ENCODE measurements at regions not wholly inside any gene's neighbourhood (a gene's known extent, or its start where the extent isn't known, plus 50 kb on each side); places are given as distances from the start of the nearest gene placed in this dataset.

DNA sequence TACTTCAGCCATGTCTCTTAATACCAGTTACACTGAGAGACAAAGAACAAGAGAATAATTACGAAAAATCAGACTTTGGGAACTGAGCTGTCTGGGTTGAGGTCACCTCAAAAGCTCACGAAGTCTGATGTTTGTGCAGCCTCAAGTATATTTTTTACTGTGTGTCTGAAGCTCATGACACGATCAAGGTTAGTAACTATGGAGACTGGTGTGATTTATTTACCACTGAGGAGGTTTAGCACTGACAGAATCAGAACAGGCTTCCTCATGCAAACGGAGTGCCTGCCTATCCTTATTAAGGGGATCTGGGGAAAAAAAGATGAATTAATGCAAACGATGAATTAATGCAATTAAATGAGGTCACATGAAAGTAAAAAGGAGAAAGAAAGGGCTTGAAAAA lies 61.1 kb upstream of the RAPH1 start:
- TF ChIP-seq, protein P1, sequence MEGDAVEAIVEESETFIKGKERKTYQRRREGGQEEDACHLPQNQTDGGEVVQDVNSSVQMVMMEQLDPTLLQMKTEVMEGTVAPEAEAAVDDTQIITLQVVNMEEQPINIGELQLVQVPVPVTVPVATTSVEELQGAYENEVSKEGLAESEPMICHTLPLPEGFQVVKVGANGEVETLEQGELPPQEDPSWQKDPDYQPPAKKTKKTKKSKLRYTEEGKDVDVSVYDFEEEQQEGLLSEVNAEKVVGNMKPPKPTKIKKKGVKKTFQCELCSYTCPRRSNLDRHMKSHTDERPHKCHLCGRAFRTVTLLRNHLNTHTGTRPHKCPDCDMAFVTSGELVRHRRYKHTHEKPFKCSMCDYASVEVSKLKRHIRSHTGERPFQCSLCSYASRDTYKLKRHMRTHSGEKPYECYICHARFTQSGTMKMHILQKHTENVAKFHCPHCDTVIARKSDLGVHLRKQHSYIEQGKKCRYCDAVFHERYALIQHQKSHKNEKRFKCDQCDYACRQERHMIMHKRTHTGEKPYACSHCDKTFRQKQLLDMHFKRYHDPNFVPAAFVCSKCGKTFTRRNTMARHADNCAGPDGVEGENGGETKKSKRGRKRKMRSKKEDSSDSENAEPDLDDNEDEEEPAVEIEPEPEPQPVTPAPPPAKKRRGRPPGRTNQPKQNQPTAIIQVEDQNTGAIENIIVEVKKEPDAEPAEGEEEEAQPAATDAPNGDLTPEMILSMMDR (conservative IDR thresholded peaks at IDR 0.05; ENCODE audit: low read depth) = no peak
- CTCF ChIA-PET = interaction anchor here (0.6 kb wide), 1 partner anchor 755 kb away, joined by 3 read pairs; no protein-coding TSS in a partner anchor
- no peak for DNase-seq (ENCODE audit: low spot score)
- POLR2A ChIA-PET (ENCODE audit: low non-redundant PET) = no interaction called here
- no peak overlapping the region for H3K27ac ChIP-seq

DNA sequence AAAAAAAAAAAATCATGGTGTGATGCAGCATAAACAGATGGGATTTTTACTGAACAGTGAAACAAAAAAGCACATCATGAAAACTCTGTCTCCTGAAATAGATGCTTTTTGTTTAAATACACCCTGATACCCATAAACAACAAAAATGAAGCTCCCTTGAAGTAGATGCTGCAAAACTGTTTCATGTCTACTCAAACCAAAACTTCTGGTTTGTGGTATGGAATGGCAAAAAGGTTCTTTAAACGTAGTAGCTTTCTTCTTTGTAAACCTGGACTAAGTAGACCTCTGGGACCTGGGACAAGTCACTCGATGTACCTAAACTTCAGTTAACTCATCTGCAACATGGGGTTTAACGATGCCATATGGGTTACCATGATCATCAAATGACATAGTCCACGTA lies 64.4 kb upstream of the RAPH1 start:
- ChIA-PET CTCF (no interaction called here), POLR2A (ENCODE audit: low non-redundant PET) (no interaction called here)
- TF ChIP-seq, protein P1 (conservative IDR thresholded peaks at IDR 0.05; ENCODE audit: low read depth) = no peak
- no peak overlapping the region for H3K27ac ChIP-seq
- DNase-seq (ENCODE audit: low spot score) = no peak

DNA sequence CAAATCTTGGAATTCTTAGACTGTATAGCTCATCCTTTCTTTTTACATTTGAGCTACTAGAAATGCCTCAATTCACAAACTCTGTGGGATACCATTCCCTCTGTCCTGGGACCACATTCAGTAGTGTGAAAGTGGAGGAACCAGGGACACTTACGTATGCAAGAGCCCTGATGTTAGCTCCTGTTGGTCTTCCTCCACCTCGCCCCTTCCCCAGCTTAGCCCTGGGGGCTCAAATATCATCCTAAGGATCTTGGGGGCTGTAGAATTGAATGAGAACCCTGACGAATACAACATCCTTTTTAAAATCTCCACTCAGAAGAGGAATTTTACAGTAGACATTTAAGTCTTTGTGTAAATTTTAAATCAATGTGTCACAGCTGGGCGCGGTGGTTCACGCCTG lies 65.2 kb upstream of the RAPH1 start:
- TF ChIP-seq, protein P1 (conservative IDR thresholded peaks at IDR 0.05; ENCODE audit: low read depth) = no peak
- H3K27ac ChIP-seq = no peak overlapping the region
- CTCF ChIA-PET = interaction anchor here (0.7 kb wide), 1 partner anchor 20 kb away, joined by 3 read pairs; no protein-coding TSS in a partner anchor
- DNase-seq (ENCODE audit: low spot score) = no peak
- POLR2A ChIA-PET (ENCODE audit: low non-redundant PET) = no interaction called here

DNA sequence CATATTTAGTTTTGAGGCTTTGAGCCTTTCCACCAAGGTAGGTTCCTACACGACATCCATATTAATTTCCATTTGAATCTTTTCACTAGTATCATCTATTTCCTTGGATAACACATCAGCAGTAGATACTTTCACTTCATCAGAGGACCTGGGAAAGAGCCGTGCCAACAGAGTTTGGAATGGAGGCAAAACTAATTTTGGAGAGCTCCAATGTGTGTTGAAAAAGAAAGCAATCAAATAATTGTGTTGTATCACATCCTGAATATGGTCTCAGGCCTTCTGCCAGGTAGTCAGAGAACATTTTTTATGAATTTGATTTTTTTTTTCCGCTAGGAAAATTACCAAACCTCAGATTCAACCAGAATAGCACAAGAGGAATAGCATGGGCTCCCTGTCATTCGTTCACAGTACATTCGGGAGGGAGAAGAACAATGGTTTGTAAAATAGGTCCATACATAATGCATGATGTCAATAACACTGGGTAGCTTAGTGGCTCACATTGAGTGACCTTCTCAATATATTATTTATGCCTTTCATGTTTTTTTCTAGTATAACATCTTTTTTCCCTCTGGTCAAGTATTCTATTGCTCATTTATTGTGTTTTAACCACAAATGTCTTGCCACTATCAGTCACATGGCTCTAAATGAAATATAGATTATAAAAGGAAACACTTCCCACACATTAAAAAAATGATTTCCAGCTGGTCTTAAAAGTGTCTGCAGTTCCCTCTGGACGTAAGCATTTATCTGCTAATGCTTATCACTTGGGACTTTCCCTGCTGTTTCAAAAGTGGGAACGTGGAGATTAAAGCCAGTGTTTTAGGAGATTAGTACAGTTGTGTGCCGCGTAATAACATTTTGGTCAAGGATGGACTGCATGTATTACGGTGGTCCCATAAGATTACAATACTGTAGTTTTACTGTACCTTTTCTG lies 68.6 kb upstream of the RAPH1 start:
- TF ChIP-seq, protein P1 (conservative IDR thresholded peaks at IDR 0.05; ENCODE audit: low read depth) = no peak
- no peak overlapping the region for H3K27ac ChIP-seq
- no peak for DNase-seq (ENCODE audit: low spot score)
- ChIA-PET CTCF (interaction anchor here (0.6 kb wide), 1 partner anchor 190 kb away, joined by 3 read pairs; no protein-coding TSS in a partner anchor), POLR2A (ENCODE audit: low non-redundant PET) (no interaction called here)

DNA sequence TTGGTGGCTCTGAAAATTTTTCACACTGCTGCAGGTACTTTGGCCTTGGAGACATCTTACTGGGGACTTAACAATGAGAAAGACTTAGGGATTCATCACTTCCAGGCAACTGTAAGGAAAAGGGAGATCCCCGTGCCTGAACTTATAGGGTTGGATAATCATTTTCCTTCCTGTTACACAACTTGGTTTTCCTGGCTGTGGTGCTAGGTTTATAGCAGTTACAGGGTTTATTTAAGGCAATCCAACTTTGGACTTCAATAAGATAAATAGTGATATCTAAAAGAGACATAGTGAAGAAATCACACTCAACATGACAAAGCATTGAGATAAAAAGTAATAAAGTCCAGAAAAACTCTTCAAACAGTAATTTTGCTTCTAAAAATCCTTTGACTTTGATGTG lies 70.2 kb upstream of the RAPH1 start:
- POLR2A ChIA-PET (ENCODE audit: low non-redundant PET) = no interaction called here
- CTCF ChIA-PET = no interaction called here
- H3K27ac ChIP-seq = no peak overlapping the region
- DNase-seq (ENCODE audit: low spot score) = no peak
- TF ChIP-seq, protein P1 (conservative IDR thresholded peaks at IDR 0.05; ENCODE audit: low read depth) = no peak

DNA sequence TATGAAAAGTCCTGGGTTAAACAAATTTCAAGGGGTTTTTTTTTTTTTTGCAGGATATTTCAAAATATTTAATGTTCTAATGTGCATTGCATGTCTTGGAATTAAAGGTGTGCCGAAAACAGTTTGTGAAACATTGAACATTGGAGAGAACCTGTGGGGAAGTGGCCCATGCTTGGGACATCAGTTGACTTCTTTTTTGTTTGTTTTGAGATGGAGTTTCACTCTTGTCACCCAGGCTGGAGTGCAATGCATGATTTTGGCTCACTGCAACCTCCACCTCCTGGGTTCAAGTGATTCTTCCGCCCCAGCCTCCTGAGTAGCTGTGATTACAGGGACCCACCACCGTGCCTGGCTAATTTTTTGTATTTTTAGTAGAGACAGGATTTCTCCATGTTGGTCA lies 71.0 kb upstream of the RAPH1 start:
- CTCF ChIA-PET = interaction anchor here (0.6 kb wide), 1 partner anchor 33 kb away, joined by 3 read pairs; no protein-coding TSS in a partner anchor
- no peak for DNase-seq (ENCODE audit: low spot score)
- TF ChIP-seq, protein P1 (conservative IDR thresholded peaks at IDR 0.05; ENCODE audit: low read depth) = no peak

More for the DNA sequence above, 71.0 kb upstream of the RAPH1 start:
- POLR2A ChIA-PET (ENCODE audit: low non-redundant PET) = no interaction called here
- H3K27ac ChIP-seq = no peak overlapping the region
